GM12878 (cell line): ENCODE measurements at regions not wholly inside any gene's neighbourhood (a gene's known extent, or its start where the extent isn't known, plus 50 kb on each side); places are given as distances from the start of the nearest gene placed in this dataset.

Experiments
- ATAC-seq: fragments of 200-7000 bp; cut with Tn5 transposase; 3 replicates; pipeline ENCODE4 v1.9.1; 2020; ENCODE audit warnings: mild to moderate bottlenecking, moderate library complexity
- BruUV-seq: library from RNA; stranded (reverse); fragments of 400-500 nt; replicated peaks from 2 replicates; lab custom pipeline; 2021; lab: Mats Ljungman, UMichigan
- CTCF ChIA-PET: fragments of 300-600 bp; sonication (Branson Sonifier 250); formaldehyde crosslinking; extraction: SDS; loops from one replicate; lab custom pipeline; 2021; ENCODE audit warnings: inconsistent platforms; lab: Yijun Ruan, JAX
- POLR2A ChIA-PET: fragments of 350-600 bp; formaldehyde crosslinking; extraction: SDS; loops from one replicate; lab custom pipeline; 2021; ENCODE audit warnings: inconsistent platforms; lab: Charles Lee
- RAD21 ChIA-PET: fragments of 300-600 bp; sonication (Branson Sonifier 250); formaldehyde crosslinking; loops from one replicate; lab custom pipeline; 2023; ENCODE audit warnings: antibody characterized with exemption; ENCODE audit not compliant: unreplicated experiment; lab: Charles Lee
- SMC1A ChIA-PET: fragments of 300-600 bp; sonication (Branson Sonifier 250); formaldehyde crosslinking; loops from one replicate; lab custom pipeline; 2023; ENCODE audit not compliant: unreplicated experiment, uncharacterized antibody; lab: Charles Lee
- DNase-seq: peaks from one replicate; pipeline ENCODE4 v3.0.0-alpha.2; 2011; ENCODE audit warnings: low read depth, low spot score
- FAIRE-seq: peaks from 3 replicates; lab custom pipeline; 2011; peaks lifted over from hg19 to GRCh38; lab: Jason Lieb, UNC
- H2AFZ ChIP-seq: 2 replicates; pipeline ENCODE4 v1.6.0; 2011; ENCODE audit warnings: low read depth, low read length, control low read depth; ENCODE audit not compliant: control insufficient read depth
- H3K27ac ChIP-seq: 2 replicates; pipeline ENCODE4 v1.5.1; 2011; ENCODE audit warnings: control low read depth; ENCODE audit not compliant: control insufficient read depth, insufficient read depth
- H3K27me3 ChIP-seq, 2 experiments: replicated peaks in 1 of 2; 2 replicates each; pipeline versions ENCODE4 v1.6.0 to v1.6.1; 2011; ENCODE audit warnings: low read length in 1 of 2; ENCODE audit not compliant: control insufficient read depth in 2 of 2, insufficient read depth in 2 of 2
- H3K36me3 ChIP-seq, 2 experiments: 2 replicates each; pipeline ENCODE4 v1.5.1; 2011; ENCODE audit warnings: low read length in 1 of 2; ENCODE audit not compliant: control insufficient read depth in 2 of 2, insufficient read depth in 2 of 2
- H3K4me1 ChIP-seq: 2 replicates; pipeline ENCODE4 v1.6.1; 2011; ENCODE audit warnings: mild to moderate bottlenecking, low read length, moderate library complexity, mixed read lengths; ENCODE audit not compliant: control insufficient read depth, insufficient read depth
- H3K4me2 ChIP-seq: 2 replicates; pipeline ENCODE4 v1.6.0; 2011; ENCODE audit warnings: control low read depth; ENCODE audit not compliant: control insufficient read depth, insufficient read depth
- H3K4me3 ChIP-seq: fragments of 200-600 bp; sonication (generic); 2 replicates; pipeline ENCODE4 v1.5.1; 2016
- H3K79me2 ChIP-seq: 2 replicates; pipeline ENCODE4 v1.6.0; 2011; ENCODE audit warnings: low read length; ENCODE audit not compliant: control insufficient read depth, insufficient read depth
- H3K9ac ChIP-seq: 2 replicates; pipeline ENCODE4 v1.8.0; 2011; ENCODE audit warnings: low read length, control low read depth, mixed read lengths; ENCODE audit not compliant: control insufficient read depth, insufficient read depth
- H3K9me3 ChIP-seq: replicated peaks from 3 replicates; pipeline ENCODE4 v1.5.1; 2011; ENCODE audit warnings: mild to moderate bottlenecking, low read length; ENCODE audit not compliant: control insufficient read depth, insufficient read depth
- H4K20me1 ChIP-seq: 2 replicates; pipeline ENCODE4 v1.6.0; 2011; ENCODE audit not compliant: control insufficient read depth, insufficient read depth
- CBFB ChIP-seq: IDR thresholded peaks from 2 replicates; pipeline ENCODE4 v1.6.1; 2016; ENCODE audit warnings: antibody characterized with exemption, low read depth
- CHD1 ChIP-seq: IDR thresholded peaks from 2 replicates; pipeline ENCODE4 v1.6.1; 2012; ENCODE audit warnings: low read depth, low read length, improper control_type of control experiment
- CHD2 ChIP-seq: IDR thresholded peaks from 2 replicates; pipeline ENCODE4 v1.6.1; 2011; ENCODE audit warnings: low read depth, low read length, improper control_type of control experiment, borderline replicate concordance
- IKZF2 ChIP-seq, 2 experiments: fragments of 450-650 bp; IDR thresholded peaks; 2 replicates each; pipeline ENCODE4 v1.6.1; 2017; ENCODE audit warnings: mild to moderate bottlenecking in 2 of 2, moderate library complexity in 2 of 2
- JUND ChIP-seq: IDR thresholded peaks from 2 replicates; pipeline ENCODE4 v1.6.1; 2012; ENCODE audit warnings: low read depth, mild to moderate bottlenecking, low read length, improper control_type of control experiment, moderate library complexity
- MEF2A ChIP-seq: IDR thresholded peaks from 2 replicates; pipeline ENCODE4 v1.6.1; 2011; ENCODE audit warnings: low read depth, mild to moderate bottlenecking, low read length, moderate library complexity; ENCODE audit not compliant: insufficient read depth
- MTA2 ChIP-seq: fragments of 450-650 bp; IDR thresholded peaks from 2 replicates; pipeline ENCODE4 v1.6.1; 2016; ENCODE audit warnings: low read depth, mild to moderate bottlenecking, moderate library complexity
- MXI1 ChIP-seq: fragments of 150-350 bp; IDR thresholded peaks from 2 replicates; pipeline ENCODE4 v1.6.1; 2011; ENCODE audit warnings: low read depth, mild to moderate bottlenecking, inconsistent platforms, low read length, improper control_type of control experiment
- RAD51 ChIP-seq: fragments of 450-650 bp; IDR thresholded peaks from 2 replicates; pipeline ENCODE4 v1.6.1; 2016; ENCODE audit warnings: moderate library complexity, mild to moderate bottlenecking, inconsistent platforms
- RB1 ChIP-seq: fragments of 450-650 bp; formaldehyde crosslinking; IDR thresholded peaks from 2 replicates; pipeline ENCODE4 v1.6.1; 2017; ENCODE audit warnings: mild to moderate bottlenecking, borderline replicate concordance
- SIN3A ChIP-seq: IDR thresholded peaks from 2 replicates; pipeline ENCODE4 v1.6.1; 2012; ENCODE audit warnings: low read depth, low read length, improper control_type of control experiment
- SIX5 ChIP-seq: IDR thresholded peaks from 2 replicates; pipeline ENCODE4 v1.6.1; 2011; ENCODE audit warnings: mild to moderate bottlenecking, low read depth, low read length, moderate library complexity; ENCODE audit not compliant: severe bottlenecking
- TARDBP ChIP-seq: IDR thresholded peaks from 2 replicates; pipeline ENCODE4 v1.6.1; 2016; ENCODE audit warnings: borderline replicate concordance
- YY1 ChIP-seq: IDR thresholded peaks from 2 replicates; pipeline ENCODE4 v1.6.1; 2011; ENCODE audit warnings: low read depth, mild to moderate bottlenecking, low read length
- ZNF24 ChIP-seq: fragments of 450-650 bp; IDR thresholded peaks from 2 replicates; pipeline ENCODE4 v1.6.1; 2017; ENCODE audit warnings: antibody characterized with exemption, mild to moderate bottlenecking
- WGBS: methylation state at CpG from one replicate; pipeline ENCODE4 v1.1.6; 2016; ENCODE audit warnings: low lambda C conversion rate; ENCODE audit not compliant: insufficient replicate concordance, insufficient coverage; ENCODE audit errors: missing lambda C conversion rate; 5-methylcytosine and 5-hydroxymethylcytosine counted together
- in situ Hi-C: fragments of 300-500 bp; cut with MboI; formaldehyde crosslinking; loops from 9 replicates; pipeline ENCODE4 v1.14.3; 2018; ENCODE audit warnings: mixed read lengths
- intact Hi-C: fragments of 100-400 bp; cut with micrococcal nuclease; formaldehyde crosslinking; loops from one replicate; pipeline ENCODE4 v1.14.2; 2022; ENCODE audit not compliant: unreplicated experiment
- TF ChIP-seq, protein P1 (sequence below): fragments of 450-650 bp; IDR thresholded peaks from 2 replicates; pipeline ENCODE4 v1.6.1; 2016; ENCODE audit warnings: mild to moderate bottlenecking
- TF ChIP-seq, protein P2 (sequence below): fragments of 450-650 bp; IDR thresholded peaks from 2 replicates; pipeline ENCODE4 v1.6.1; 2018; ENCODE audit warnings: mild to moderate bottlenecking, low read depth, moderate library complexity; ENCODE audit not compliant: partially characterized antibody
- TF ChIP-seq, protein P3 (sequence below): fragments of 450-650 bp; formaldehyde crosslinking; IDR thresholded peaks from 2 replicates; pipeline ENCODE4 v1.4.0; 2022; ENCODE audit warnings: mild to moderate bottlenecking, moderate library complexity

DNA sequence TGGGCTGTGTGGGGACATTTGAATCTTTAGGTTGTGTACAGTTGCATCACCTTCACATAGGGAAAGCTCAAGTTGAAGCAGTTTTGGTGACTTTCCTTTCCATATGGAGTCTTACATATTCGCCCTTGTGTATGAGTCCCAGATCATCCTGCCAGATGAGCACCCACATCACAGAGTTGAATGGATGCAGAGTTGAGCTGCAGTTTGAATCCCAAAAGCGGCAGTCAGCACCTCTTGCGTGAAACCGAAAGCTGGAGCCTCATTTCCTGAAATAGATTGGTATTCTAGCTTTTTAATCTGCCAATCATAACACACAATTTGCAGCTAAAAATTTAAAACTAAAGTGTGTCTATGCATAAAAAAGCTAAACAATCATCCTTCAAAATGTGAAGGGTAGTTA is 162.9 kb upstream of the DIPK2B start (continued):
- no peak for TF ChIP-seq CBFB
- TF ChIP-seq, protein P1, sequence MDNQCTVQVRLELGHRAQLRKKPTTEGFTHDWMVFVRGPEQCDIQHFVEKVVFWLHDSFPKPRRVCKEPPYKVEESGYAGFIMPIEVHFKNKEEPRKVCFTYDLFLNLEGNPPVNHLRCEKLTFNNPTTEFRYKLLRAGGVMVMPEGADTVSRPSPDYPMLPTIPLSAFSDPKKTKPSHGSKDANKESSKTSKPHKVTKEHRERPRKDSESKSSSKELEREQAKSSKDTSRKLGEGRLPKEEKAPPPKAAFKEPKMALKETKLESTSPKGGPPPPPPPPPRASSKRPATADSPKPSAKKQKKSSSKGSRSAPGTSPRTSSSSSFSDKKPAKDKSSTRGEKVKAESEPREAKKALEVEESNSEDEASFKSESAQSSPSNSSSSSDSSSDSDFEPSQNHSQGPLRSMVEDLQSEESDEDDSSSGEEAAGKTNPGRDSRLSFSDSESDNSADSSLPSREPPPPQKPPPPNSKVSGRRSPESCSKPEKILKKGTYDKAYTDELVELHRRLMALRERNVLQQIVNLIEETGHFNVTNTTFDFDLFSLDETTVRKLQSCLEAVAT, result no peak
- no peak for TF ChIP-seq MEF2A
- no peak for TF ChIP-seq ZNF24

DNA sequence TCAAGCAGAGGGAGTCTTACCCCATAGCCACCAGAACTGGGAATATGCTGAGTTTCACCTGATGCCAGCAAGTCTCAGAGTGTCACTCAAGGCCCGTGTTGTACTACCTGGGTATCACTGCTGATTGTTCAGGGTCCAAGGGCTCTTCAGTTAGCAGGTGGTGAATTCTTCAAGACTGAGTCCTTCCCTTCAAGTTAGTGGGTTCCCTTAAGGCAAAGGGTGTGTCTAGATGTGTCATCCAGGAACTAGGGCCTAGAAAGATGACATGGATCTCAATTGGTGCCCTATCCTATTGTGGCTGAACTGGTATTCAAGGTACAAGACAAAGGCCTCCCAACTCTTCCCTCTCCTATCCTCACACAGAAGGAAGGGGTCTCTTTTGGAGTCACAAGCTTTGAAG is 159.9 kb upstream of the DIPK2B start:
- ChIA-PET CTCF (no interaction called here), RAD21 (no interaction called here), SMC1A (no interaction called here), POLR2A (no interaction called here)
- ATAC-seq (no peak), FAIRE-seq (no peak), DNase-seq (no peak)
- TF ChIP-seq CHD1, result no peak
- TF ChIP-seq TARDBP, result no peak
- no peak for TF ChIP-seq IKZF2 (IDR thresholded peaks at IDR 0.05)
- TF ChIP-seq MTA2, result no peak
- TF ChIP-seq, protein P2, sequence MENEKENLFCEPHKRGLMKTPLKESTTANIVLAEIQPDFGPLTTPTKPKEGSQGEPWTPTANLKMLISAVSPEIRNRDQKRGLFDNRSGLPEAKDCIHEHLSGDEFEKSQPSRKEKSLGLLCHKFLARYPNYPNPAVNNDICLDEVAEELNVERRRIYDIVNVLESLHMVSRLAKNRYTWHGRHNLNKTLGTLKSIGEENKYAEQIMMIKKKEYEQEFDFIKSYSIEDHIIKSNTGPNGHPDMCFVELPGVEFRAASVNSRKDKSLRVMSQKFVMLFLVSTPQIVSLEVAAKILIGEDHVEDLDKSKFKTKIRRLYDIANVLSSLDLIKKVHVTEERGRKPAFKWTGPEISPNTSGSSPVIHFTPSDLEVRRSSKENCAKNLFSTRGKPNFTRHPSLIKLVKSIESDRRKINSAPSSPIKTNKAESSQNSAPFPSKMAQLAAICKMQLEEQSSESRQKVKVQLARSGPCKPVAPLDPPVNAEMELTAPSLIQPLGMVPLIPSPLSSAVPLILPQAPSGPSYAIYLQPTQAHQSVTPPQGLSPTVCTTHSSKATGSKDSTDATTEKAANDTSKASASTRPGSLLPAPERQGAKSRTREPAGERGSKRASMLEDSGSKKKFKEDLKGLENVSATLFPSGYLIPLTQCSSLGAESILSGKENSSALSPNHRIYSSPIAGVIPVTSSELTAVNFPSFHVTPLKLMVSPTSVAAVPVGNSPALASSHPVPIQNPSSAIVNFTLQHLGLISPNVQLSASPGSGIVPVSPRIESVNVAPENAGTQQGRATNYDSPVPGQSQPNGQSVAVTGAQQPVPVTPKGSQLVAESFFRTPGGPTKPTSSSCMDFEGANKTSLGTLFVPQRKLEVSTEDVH, result no peak
- no peak for TF ChIP-seq SIX5
- TF ChIP-seq MXI1, result no peak
- TF ChIP-seq CHD2, result no peak
- TF ChIP-seq JUND, result no peak
- no peak for TF ChIP-seq SIN3A
- TF ChIP-seq, protein P3, sequence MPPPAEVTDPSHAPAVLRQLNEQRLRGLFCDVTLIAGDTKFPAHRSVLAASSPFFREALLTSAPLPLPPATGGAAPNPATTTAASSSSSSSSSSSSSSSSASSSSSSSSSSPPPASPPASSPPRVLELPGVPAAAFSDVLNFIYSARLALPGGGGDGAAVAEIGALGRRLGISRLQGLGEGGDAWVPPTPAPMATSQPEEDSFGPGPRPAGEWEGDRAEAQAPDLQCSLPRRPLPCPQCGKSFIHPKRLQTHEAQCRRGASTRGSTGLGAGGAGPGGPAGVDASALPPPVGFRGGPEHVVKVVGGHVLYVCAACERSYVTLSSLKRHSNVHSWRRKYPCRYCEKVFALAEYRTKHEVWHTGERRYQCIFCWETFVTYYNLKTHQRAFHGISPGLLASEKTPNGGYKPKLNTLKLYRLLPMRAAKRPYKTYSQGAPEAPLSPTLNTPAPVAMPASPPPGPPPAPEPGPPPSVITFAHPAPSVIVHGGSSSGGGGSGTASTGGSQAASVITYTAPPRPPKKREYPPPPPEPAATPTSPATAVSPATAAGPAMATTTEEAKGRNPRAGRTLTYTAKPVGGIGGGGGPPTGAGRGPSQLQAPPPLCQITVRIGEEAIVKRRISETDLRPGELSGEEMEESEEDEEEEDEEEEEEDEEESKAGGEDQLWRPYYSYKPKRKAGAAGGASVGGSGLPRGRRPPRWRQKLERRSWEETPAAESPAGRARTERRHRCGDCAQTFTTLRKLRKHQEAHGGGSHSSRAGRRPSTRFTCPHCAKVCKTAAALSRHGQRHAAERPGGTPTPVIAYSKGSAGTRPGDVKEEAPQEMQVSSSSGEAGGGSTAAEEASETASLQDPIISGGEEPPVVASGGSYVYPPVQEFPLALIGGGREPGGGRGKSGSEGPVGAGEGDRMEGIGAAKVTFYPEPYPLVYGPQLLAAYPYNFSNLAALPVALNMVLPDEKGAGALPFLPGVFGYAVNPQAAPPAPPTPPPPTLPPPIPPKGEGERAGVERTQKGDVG, result no peak
- no peak for TF ChIP-seq RAD51
- no peak for TF ChIP-seq YY1
- TF ChIP-seq RB1, result no peak
- intact Hi-C loops (no loop called here), in situ Hi-C loops (no loop called here)
- Histone ChIP-seq H3K27me3 (no peaks in the 10 kb centered on the region), H3K9ac (no peak overlapping the region), H3K36me3 (no peaks in the 10 kb centered on the region), H3K27ac (no peak overlapping the region), H2AFZ (no peak overlapping the region), H3K9me3 (no peaks in the 10 kb centered on the region), H4K20me1 (no peaks in the 10 kb centered on the region), H3K4me3 (no peak overlapping the region), H3K4me1 (no peaks in the 10 kb centered on the region), H3K4me2 (no peak overlapping the region), H3K79me2 (no peaks in the 10 kb centered on the region)
- WGBS, result 0% methylated on average over 1 of the region's 1 CpG
- BruUV-seq, result no TSS peak
